ENCODE measurements at regions not wholly inside any gene's neighbourhood (a gene's known extent, or its start where the extent isn't known, plus 50 kb on each side); places are given as distances from the start of the nearest gene placed in this dataset.

- Histone ChIP-seq H3K9me3 (ENCODE audit: low read depth, low read length) (no peaks in the 10 kb centered on the region), H4K20me1 (ENCODE audit: insufficient read depth, low read length) (no peaks in the 10 kb centered on the region), H3K27ac (ENCODE audit: low read depth, low read length) (no peak overlapping the region), H3K4me1 (ENCODE audit: insufficient read depth, low read length) (peaks cover 1% of the 10 kb centered on the region), H3K79me2 (ENCODE audit: insufficient read depth, low read length) (no peaks in the 10 kb centered on the region), H3K4me2 (ENCODE audit: insufficient read depth, low read length) (no peak overlapping the region), H3K27me3 (ENCODE audit: insufficient read depth, low read length) (no peaks in the 10 kb centered on the region), H2AFZ (ENCODE audit: low read length) (no peak overlapping the region), H3K36me3 (ENCODE audit: insufficient read depth, low read length) (no peaks in the 10 kb centered on the region), H3K4me3 (ENCODE audit: insufficient read depth, low read length) (no peak overlapping the region)
- DNase-seq (ENCODE audit: insufficient read length, low spot score, missing footprints), result no peak
- TF ChIP-seq CTCF (IDR thresholded peaks at IDR 0.05; ENCODE audit: extremely low read depth, low read depth, low read length), result no peak
Observed at GRCh38 chr7:41508755-41509154, 194.1 kb downstream of the INHBA start.

DNA sequence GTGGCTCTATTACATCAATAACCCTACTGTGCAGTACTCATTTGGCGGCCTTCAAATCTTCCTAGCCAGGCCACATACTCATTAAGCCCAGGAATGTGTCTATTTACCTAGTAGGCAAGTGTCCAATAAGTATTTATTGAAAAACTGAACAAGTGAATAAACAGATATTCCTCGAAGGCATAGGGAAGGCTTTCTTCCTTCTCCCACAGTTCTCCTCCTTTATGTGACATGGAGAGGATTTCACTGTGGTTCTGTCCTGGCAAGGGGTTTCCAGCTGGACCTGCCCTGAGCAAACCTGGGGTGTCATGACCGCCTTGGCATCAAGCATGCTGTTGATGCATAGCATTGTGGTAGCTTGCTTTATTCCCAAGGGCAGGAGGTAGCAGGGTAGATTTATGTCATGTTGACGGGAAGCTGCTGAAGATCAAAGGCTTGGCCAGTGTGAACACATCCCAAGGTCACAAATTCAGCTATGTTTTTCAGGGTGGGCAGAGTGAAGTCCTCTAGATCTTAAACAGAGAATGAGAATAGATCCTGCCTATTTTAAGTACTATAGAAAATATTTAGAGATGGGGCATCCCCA lies 195.1 kb downstream of the INHBA start:
- no peak for TF ChIP-seq CTCF (IDR thresholded peaks at IDR 0.05; ENCODE audit: extremely low read depth, low read depth, low read length)
- H3K36me3 ChIP-seq (ENCODE audit: insufficient read depth, low read length), result no peaks in the 10 kb centered on the region
- H2AFZ ChIP-seq (ENCODE audit: low read length), result no peak overlapping the region
- no peak for DNase-seq (ENCODE audit: insufficient read length, low spot score, missing footprints)
- H3K4me2 ChIP-seq (ENCODE audit: insufficient read depth, low read length), result no peak overlapping the region
- no peaks in the 10 kb centered on the region for H3K79me2 ChIP-seq (ENCODE audit: insufficient read depth, low read length)
- no peaks in the 10 kb centered on the region for H3K9me3 ChIP-seq (ENCODE audit: low read depth, low read length)
- no peak overlapping the region for H3K27ac ChIP-seq (ENCODE audit: low read depth, low read length)
- H3K4me3 ChIP-seq (ENCODE audit: insufficient read depth, low read length), result no peak overlapping the region
- H3K27me3 ChIP-seq (ENCODE audit: insufficient read depth, low read length), result no peaks in the 10 kb centered on the region
- H4K20me1 ChIP-seq (ENCODE audit: insufficient read depth, low read length), result no peaks in the 10 kb centered on the region
- H3K4me1 ChIP-seq (ENCODE audit: insufficient read depth, low read length), result peaks cover 4% of the 10 kb centered on the region

DNA sequence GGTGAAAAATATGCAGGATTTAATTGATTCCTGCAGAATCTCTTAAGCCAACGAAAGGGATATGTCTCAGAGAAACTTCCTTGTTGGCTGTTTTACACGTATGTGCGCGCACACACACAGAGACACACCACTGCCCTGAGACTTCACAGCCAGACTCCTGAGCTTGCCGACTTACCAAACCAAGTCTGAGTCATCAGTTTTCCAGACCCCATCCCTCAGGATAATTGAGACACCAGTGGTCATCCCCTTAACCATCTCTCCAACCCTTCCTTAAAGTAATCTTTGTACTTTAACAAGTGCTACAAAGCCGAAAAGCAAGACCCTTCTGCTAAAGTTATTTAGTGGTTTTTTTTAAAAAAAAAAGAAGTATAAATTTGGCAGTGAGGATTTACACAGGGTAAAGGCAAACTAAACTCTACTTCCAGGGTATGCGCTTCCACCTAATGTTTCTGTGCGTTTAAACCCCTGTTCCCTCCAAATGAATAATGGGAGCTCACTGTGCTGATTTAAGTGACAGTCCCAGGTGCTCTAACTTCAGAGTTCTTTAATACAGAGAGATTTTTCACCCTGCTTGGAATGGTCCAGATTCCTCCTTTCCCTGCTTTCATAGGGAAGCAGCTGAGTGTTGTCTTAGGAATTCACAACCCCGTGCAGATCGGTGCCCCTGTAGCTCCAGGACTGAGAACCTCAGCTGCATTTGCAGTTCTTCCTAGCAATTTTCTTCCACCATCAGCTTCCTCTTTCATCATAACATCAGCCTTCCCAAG lies 198.5 kb downstream of the INHBA start:
- TF ChIP-seq CTCF (IDR thresholded peaks at IDR 0.05; ENCODE audit: extremely low read depth, low read depth, low read length), result no peak
- H4K20me1 ChIP-seq (ENCODE audit: insufficient read depth, low read length), result no peaks in the 10 kb centered on the region
- no peaks in the 10 kb centered on the region for H3K79me2 ChIP-seq (ENCODE audit: insufficient read depth, low read length)
- H2AFZ ChIP-seq (ENCODE audit: low read length), result no peak overlapping the region
- no peaks in the 10 kb centered on the region for H3K27me3 ChIP-seq (ENCODE audit: insufficient read depth, low read length)
- H3K4me3 ChIP-seq (ENCODE audit: insufficient read depth, low read length), result no peak overlapping the region
- H3K4me1 ChIP-seq (ENCODE audit: insufficient read depth, low read length), result peaks cover 4% of the 10 kb centered on the region
- DNase-seq (ENCODE audit: insufficient read length, low spot score, missing footprints), result no peak
- H3K4me2 ChIP-seq (ENCODE audit: insufficient read depth, low read length), result no peak overlapping the region
- no peak overlapping the region for H3K27ac ChIP-seq (ENCODE audit: low read depth, low read length)
- H3K36me3 ChIP-seq (ENCODE audit: insufficient read depth, low read length), result no peaks in the 10 kb centered on the region
- H3K9me3 ChIP-seq (ENCODE audit: low read depth, low read length), result no peaks in the 10 kb centered on the region

GRCh38 chr7:41503438-41503837 lies 199.5 kb downstream of the INHBA start:
- Histone ChIP-seq H3K4me1 (ENCODE audit: insufficient read depth, low read length) (peaks cover 4% of the 10 kb centered on the region), H3K9me3 (ENCODE audit: low read depth, low read length) (no peaks in the 10 kb centered on the region), H3K79me2 (ENCODE audit: insufficient read depth, low read length) (no peaks in the 10 kb centered on the region), H3K4me2 (ENCODE audit: insufficient read depth, low read length) (no peak overlapping the region), H4K20me1 (ENCODE audit: insufficient read depth, low read length) (no peaks in the 10 kb centered on the region), H3K27ac (ENCODE audit: low read depth, low read length) (no peak overlapping the region), H2AFZ (ENCODE audit: low read length) (no peak overlapping the region), H3K27me3 (ENCODE audit: insufficient read depth, low read length) (no peaks in the 10 kb centered on the region), H3K36me3 (ENCODE audit: insufficient read depth, low read length) (no peaks in the 10 kb centered on the region), H3K4me3 (ENCODE audit: insufficient read depth, low read length) (no peak overlapping the region)
- DNase-seq (ENCODE audit: insufficient read length, low spot score, missing footprints), result peak; percentile 75
- TF ChIP-seq CTCF (IDR thresholded peaks at IDR 0.05; ENCODE audit: extremely low read depth, low read depth, low read length), result no peak

Measured in osteoblast (primary cell).